ENCODE measurements at regions not wholly inside any gene's neighbourhood (a gene's known extent, or its start where the extent isn't known, plus 50 kb on each side); places are given as distances from the start of the nearest gene placed in this dataset.

DNA sequence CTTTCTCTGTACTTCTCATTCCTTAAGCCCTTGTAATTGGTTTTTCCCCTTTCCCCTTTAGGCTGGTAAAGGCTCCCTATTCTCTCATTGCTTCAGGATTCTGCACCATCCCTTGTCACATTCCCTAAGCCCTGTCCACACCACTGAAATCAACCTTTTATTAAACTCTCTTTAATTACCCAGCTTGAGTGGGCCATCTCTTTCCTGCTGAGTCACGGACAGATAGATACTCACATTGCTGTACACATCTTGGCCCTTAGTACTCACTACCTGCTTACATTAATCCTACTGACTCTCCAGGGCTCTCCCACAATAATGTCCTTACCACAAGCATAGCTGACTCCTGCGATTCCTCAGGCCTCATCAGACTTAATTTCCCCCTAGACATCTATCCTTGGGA, 94.0 kb upstream of the PCGF5 start:
- Histone ChIP-seq H3K36me3 (replicated peaks; ENCODE audit: insufficient read depth, low read length) (no peaks in the 10 kb centered on the region), H3K27ac (ENCODE audit: low read length) (no peak overlapping the region), H3K9me3 (replicated peaks; ENCODE audit: insufficient read depth, low read length) (no peaks in the 10 kb centered on the region), H3F3A (ENCODE audit: insufficient read depth, low read length) (no peaks in the 10 kb centered on the region), H3K4me1 (ENCODE audit: low read length) (no peaks in the 10 kb centered on the region), H3K79me2 (ENCODE audit: low read length) (no peaks in the 10 kb centered on the region), H3K9me2 (replicated peaks; ENCODE audit: insufficient read depth, low read length) (no peaks in the 10 kb centered on the region), H3K9ac (ENCODE audit: low read length) (no peak overlapping the region), H3K4me2 (ENCODE audit: low read depth, low read length) (no peak overlapping the region), H4K20me1 (ENCODE audit: insufficient read depth, low read length) (no peaks in the 10 kb centered on the region), H3K27me3 (replicated peaks; ENCODE audit: insufficient read depth, low read length) (no peaks in the 10 kb centered on the region), H2AFZ (ENCODE audit: low read length) (no peak overlapping the region), H3K4me3 (ENCODE audit: low read length) (no peak overlapping the region)
- no peak for DNase-seq
- TF ChIP-seq EZH2phosphoT487 (IDR thresholded peaks at IDR 0.05; ENCODE audit: low read length) (no peak), EZH2 (optimal IDR thresholded peaks at IDR 0.05; ENCODE audit: low read depth, low read length) (no peak)
- TF ChIP-seq, protein P1, sequence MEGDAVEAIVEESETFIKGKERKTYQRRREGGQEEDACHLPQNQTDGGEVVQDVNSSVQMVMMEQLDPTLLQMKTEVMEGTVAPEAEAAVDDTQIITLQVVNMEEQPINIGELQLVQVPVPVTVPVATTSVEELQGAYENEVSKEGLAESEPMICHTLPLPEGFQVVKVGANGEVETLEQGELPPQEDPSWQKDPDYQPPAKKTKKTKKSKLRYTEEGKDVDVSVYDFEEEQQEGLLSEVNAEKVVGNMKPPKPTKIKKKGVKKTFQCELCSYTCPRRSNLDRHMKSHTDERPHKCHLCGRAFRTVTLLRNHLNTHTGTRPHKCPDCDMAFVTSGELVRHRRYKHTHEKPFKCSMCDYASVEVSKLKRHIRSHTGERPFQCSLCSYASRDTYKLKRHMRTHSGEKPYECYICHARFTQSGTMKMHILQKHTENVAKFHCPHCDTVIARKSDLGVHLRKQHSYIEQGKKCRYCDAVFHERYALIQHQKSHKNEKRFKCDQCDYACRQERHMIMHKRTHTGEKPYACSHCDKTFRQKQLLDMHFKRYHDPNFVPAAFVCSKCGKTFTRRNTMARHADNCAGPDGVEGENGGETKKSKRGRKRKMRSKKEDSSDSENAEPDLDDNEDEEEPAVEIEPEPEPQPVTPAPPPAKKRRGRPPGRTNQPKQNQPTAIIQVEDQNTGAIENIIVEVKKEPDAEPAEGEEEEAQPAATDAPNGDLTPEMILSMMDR (IDR thresholded peaks at IDR 0.05; ENCODE audit: low read length) = no peak

DNA sequence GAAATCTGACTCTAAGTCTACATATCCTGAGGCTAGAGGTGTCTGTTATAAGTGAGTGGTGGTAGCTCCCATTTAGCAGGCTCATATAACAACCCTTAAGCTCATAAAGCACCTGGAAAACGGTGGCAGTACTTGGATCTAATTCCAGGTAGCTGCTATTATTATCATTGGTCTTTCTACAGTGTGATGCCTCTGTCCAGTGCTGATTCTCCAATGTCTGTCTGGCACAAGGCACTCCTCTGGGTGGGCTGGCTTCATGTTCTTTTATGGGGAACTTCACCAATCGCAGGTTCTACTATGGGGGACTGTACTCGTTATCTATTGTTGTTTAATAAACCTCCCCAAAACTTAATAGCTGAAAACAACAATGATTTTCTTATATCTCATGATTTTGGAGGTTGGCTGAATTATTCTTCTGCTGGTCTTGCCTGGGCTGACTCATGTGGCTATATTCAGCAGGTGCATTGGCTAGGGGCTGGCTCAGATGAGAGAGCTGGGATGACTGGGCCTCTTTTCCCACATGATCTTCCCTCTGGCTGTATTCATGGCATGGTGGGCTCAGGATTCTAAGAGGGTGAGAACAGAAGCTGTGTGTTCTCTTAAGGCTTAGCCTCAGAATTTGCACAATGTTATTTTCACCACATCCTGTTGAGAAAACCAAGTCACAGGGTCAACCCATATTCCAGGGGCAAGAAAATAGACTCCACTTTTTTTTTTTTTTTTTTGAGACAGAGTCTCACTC, 93.0 kb upstream of the PCGF5 start:
- Histone ChIP-seq H3K4me2 (ENCODE audit: low read depth, low read length) (no peak overlapping the region), H3K36me3 (replicated peaks; ENCODE audit: insufficient read depth, low read length) (no peaks in the 10 kb centered on the region), H3K4me1 (ENCODE audit: low read length) (no peaks in the 10 kb centered on the region), H3K9me3 (replicated peaks; ENCODE audit: insufficient read depth, low read length) (no peaks in the 10 kb centered on the region), H3F3A (ENCODE audit: insufficient read depth, low read length) (no peaks in the 10 kb centered on the region), H3K9me2 (replicated peaks; ENCODE audit: insufficient read depth, low read length) (no peaks in the 10 kb centered on the region), H3K27ac (ENCODE audit: low read length) (no peak overlapping the region), H3K79me2 (ENCODE audit: low read length) (no peaks in the 10 kb centered on the region), H3K27me3 (replicated peaks; ENCODE audit: insufficient read depth, low read length) (no peaks in the 10 kb centered on the region), H3K4me3 (ENCODE audit: low read length) (no peak overlapping the region), H2AFZ (ENCODE audit: low read length) (no peak overlapping the region), H3K9ac (ENCODE audit: low read length) (no peak overlapping the region), H4K20me1 (ENCODE audit: insufficient read depth, low read length) (no peaks in the 10 kb centered on the region)
- TF ChIP-seq, protein P1 (IDR thresholded peaks at IDR 0.05; ENCODE audit: low read length) = no peak
- TF ChIP-seq EZH2 (optimal IDR thresholded peaks at IDR 0.05; ENCODE audit: low read depth, low read length) = no peak
- no peak for TF ChIP-seq EZH2phosphoT487 (IDR thresholded peaks at IDR 0.05; ENCODE audit: low read length)
- no peak for DNase-seq

DNA sequence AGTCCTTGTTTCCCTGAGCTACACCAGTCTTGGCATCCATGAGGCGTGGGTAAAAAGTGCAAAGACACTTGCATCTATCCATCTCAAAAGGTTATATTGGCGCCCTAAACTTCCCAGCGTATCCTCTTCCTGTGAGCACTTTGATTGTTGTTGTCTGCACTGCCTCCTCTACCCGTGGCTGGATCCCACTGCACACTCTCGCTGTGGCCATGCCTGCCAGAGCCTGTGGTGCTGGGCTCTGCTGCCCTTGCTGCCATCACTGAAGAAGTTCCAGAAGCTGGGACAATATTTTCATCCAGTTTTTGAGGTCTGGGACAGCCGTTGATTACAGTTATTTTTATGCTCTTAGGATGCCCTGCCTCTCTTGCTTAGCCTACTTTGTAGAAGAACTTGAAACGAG, 85.3 kb upstream of the PCGF5 start:
- H4K20me1 ChIP-seq (ENCODE audit: insufficient read depth, low read length) = no peaks in the 10 kb centered on the region
- H3K27ac ChIP-seq (ENCODE audit: low read length) = no peak overlapping the region
- H3K4me2 ChIP-seq (ENCODE audit: low read depth, low read length) = no peak overlapping the region
- H3K9me2 ChIP-seq (replicated peaks; ENCODE audit: insufficient read depth, low read length) = no peaks in the 10 kb centered on the region
- H3K27me3 ChIP-seq (replicated peaks; ENCODE audit: insufficient read depth, low read length) = no peaks in the 10 kb centered on the region
- no peak for DNase-seq
- H3K9ac ChIP-seq (ENCODE audit: low read length) = no peak overlapping the region
- H3K4me3 ChIP-seq (ENCODE audit: low read length) = no peak overlapping the region
- no peaks in the 10 kb centered on the region for H3K79me2 ChIP-seq (ENCODE audit: low read length)
- no peak overlapping the region for H2AFZ ChIP-seq (ENCODE audit: low read length)
- no peaks in the 10 kb centered on the region for H3K4me1 ChIP-seq (ENCODE audit: low read length)
- no peaks in the 10 kb centered on the region for H3F3A ChIP-seq (ENCODE audit: insufficient read depth, low read length)
- TF ChIP-seq EZH2phosphoT487 (IDR thresholded peaks at IDR 0.05; ENCODE audit: low read length) (no peak), EZH2 (optimal IDR thresholded peaks at IDR 0.05; ENCODE audit: low read depth, low read length) (no peak)
- TF ChIP-seq, protein P1 (IDR thresholded peaks at IDR 0.05; ENCODE audit: low read length) = no peak
- no peaks in the 10 kb centered on the region for H3K9me3 ChIP-seq (replicated peaks; ENCODE audit: insufficient read depth, low read length)
- no peaks in the 10 kb centered on the region for H3K36me3 ChIP-seq (replicated peaks; ENCODE audit: insufficient read depth, low read length)
